Spleen (tissue), 11 donors: ENCODE measurements at regions not wholly inside any gene's neighbourhood (a gene's known extent, or its start where the extent isn't known, plus 50 kb on each side); places are given as distances from the start of the nearest gene placed in this dataset.
"Not testable (repeated sequence)": the region's sequence is repeated elsewhere in the genome, so short reads cannot be mapped to it uniquely, and the experiment has no call there.

ENCODE experiments used
- DNase-seq: peaks from one replicate; pipeline ENCODE4 v3.0.0-alpha.2; 2020
- H3K27ac ChIP-seq, 8 donors: fragments of 200-600 bp; sonication (generic) in 7 of 8; 1 replicate in 4 of 8; 2 replicates in 4 of 8; pipeline versions ENCODE4 v1.5.0 to v1.8.0; 2016 to 2021; ENCODE audit warnings: inconsistent platforms in 4 of 8, mild to moderate bottlenecking in 4 of 8, moderate library complexity in 1 of 8
- H3K27me3 ChIP-seq, 7 donors: fragments of 200-600 bp; sonication (generic) in 6 of 7; replicated peaks in 1 of 7; 1 replicate in 4 of 7; 2 replicates in 3 of 7; pipeline versions ENCODE4 v1.5.0 to v1.8.0; 2016 to 2021; ENCODE audit warnings: inconsistent platforms in 3 of 7, mild to moderate bottlenecking in 1 of 7
- H3K36me3 ChIP-seq, 6 donors: fragments of 200-600 bp; sonication (generic) in 5 of 6; 1 replicate in 4 of 6; 2 replicates in 2 of 6; pipeline versions ENCODE4 v1.5.0 to v1.8.0; 2016 to 2021; ENCODE audit warnings: inconsistent platforms in 2 of 6
- H3K4me1 ChIP-seq, 6 donors: fragments of 200-600 bp; sonication (generic) in 5 of 6; 1 replicate in 3 of 6; 2 replicates in 3 of 6; pipeline versions ENCODE4 v1.5.0 to v1.8.0; 2016 to 2021; ENCODE audit warnings: inconsistent platforms in 3 of 6
- H3K4me3 ChIP-seq, 8 donors: fragments of 200-600 bp; sonication (generic) in 7 of 8; 1 replicate in 4 of 8; 2 replicates in 4 of 8; pipeline versions ENCODE4 v1.5.0 to v1.8.0; 2016 to 2021; ENCODE audit warnings: inconsistent platforms in 4 of 8, mild to moderate bottlenecking in 4 of 8, moderate library complexity in 2 of 8
- H3K9me3 ChIP-seq, 8 donors: fragments of 200-600 bp; sonication (generic) in 7 of 8; 1 replicate in 4 of 8; 2 replicates in 4 of 8; pipeline versions ENCODE4 v1.5.0 to v1.8.0; 2016 to 2021; ENCODE audit warnings: inconsistent platforms in 4 of 8
- CTCF ChIP-seq, 11 experiments: fragments of 200-600 bp in 7 of 11; fragments of 450-650 bp in 4 of 11; sonication (generic) in 4 of 11; IDR thresholded peaks in 8 of 11; conservative IDR thresholded peaks in 3 of 11; 1 replicate in 7 of 11; 2 replicates in 4 of 11; pipeline versions ENCODE4 v1.4.0 to v1.8.0; 2016 to 2021; ENCODE audit warnings: antibody characterized with exemption in 11 of 11, inconsistent platforms in 4 of 11, mild to moderate bottlenecking in 1 of 11
- POLR2A ChIP-seq, 3 donors: fragments of 450-650 bp; IDR thresholded peaks; one replicate each; pipeline ENCODE4 v1.5.1; 2017; ENCODE audit warnings: antibody characterized with exemption in 3 of 3, mild to moderate bottlenecking in 1 of 3
- POLR2AphosphoS5 ChIP-seq, 3 donors: sonication (generic); formaldehyde crosslinking; IDR thresholded peaks; one replicate each; pipeline ENCODE4 v1.5.1; 2017; ENCODE audit warnings: antibody characterized with exemption in 3 of 3
- WGBS, 5 donors: extraction: QIAGEN DNeasy Blood & Tissue Kit in 3 of 5; methylation state at CpG; one replicate each; pipeline versions ENCODE4 v1.1.5 to v1.1.7; 2013 to 2018; 5-methylcytosine and 5-hydroxymethylcytosine counted together
- intact Hi-C: fragments of 100-400 bp; cut with DNase I; formaldehyde crosslinking; loops from one replicate; pipeline ENCODE4 v1.15.0; 2023; ENCODE audit warnings: low total_unique reads
- donor health status: healthy with polysubstance abuse.
- donor health status: DM: no; HTN: no; CAD: no; lungs with moderate emphysema.
- donor health status: DM: no; HTN: no; CAD: no.
- donor health status: Bipolar disorder and iron deficiency.
- donor health status: healthy.
- donor health status: DM: no; HTN: no; CAD: no.
- donor health status: DM: yes; HTN: yes; CAD: no.

GRCh38 chr10:30199376-30200016, 140.1 kb upstream of the JCAD start:
- Histone ChIP-seq H3K4me3 (no peak overlapping the region), H3K4me1 (no peaks in the 10 kb centered on the region), H3K27ac (no peak overlapping the region), H3K9me3 (peaks cover 0 to 18% (median 8%) of the 10 kb centered on the region in 8 donors), H3K27me3 (peaks cover 0 to 5% (median 0%) of the 10 kb centered on the region in 7 donors), H3K36me3 (no peaks in the 10 kb centered on the region)
- TF ChIP-seq POLR2A (IDR thresholded peaks at IDR 0.05) (no peak), POLR2AphosphoS5 (IDR thresholded peaks at IDR 0.05) (no peak), CTCF (IDR thresholded peaks at IDR 0.05 in 8 of 11, conservative IDR thresholded peaks at IDR 0.05 in 3 of 11) (no peak)
- WGBS, 5 donors = 69 to 78% (median 71%) methylated on average over 6 of the region's 6 CpGs
- no peak for DNase-seq
- intact Hi-C loops = no loop called here

- H3K27ac ChIP-seq = no peak overlapping the region
- no peaks in the 10 kb centered on the region for H3K4me1 ChIP-seq
- no peak overlapping the region for H3K4me3 ChIP-seq
- no peak for DNase-seq
- H3K27me3 ChIP-seq = peaks cover 0 to 5% (median 0%) of the 10 kb centered on the region in 7 donors
- TF ChIP-seq CTCF (IDR thresholded peaks at IDR 0.05 in 8 of 11, conservative IDR thresholded peaks at IDR 0.05 in 3 of 11) = no peak
- TF ChIP-seq POLR2A (IDR thresholded peaks at IDR 0.05) = no peak
- TF ChIP-seq POLR2AphosphoS5 (IDR thresholded peaks at IDR 0.05) = no peak
- H3K36me3 ChIP-seq = no peaks in the 10 kb centered on the region
- intact Hi-C loops = no loop called here
- WGBS, 5 donors = 86 to 97% (median 94%) methylated on average over 4 of the region's 4 CpGs
- no peaks in the 10 kb centered on the region for H3K9me3 ChIP-seq
Observed at GRCh38 chr10:30197186-30197585, 137.8 kb upstream of the JCAD start.

- DNase-seq, H3K27me3 ChIP-seq, H3K36me3 ChIP-seq, intact Hi-C loops, H3K9me3 ChIP-seq, H3K4me3 ChIP-seq, H3K27ac ChIP-seq, H3K4me1 ChIP-seq: not testable (repeated sequence)
- 59 to 83% (median 78%) methylated on average over 2 of the region's 2 CpGs for WGBS, 5 donors
Observed at GRCh38 chr10:30196559-30196958, 137.2 kb upstream of the JCAD start.

- Histone ChIP-seq H3K4me1 (peaks cover 0 to under 1% (median 0%) of the 10 kb centered on the region in 6 donors), H3K9me3 (no peaks in the 10 kb centered on the region), H3K27ac (no peak overlapping the region), H3K27me3 (peaks cover 0 to 4% (median 0%) of the 10 kb centered on the region in 7 donors), H3K36me3 (no peaks in the 10 kb centered on the region), H3K4me3 (no peak overlapping the region)
- TF ChIP-seq POLR2A (IDR thresholded peaks at IDR 0.05) = no peak
- no peak for TF ChIP-seq CTCF (IDR thresholded peaks at IDR 0.05 in 8 of 11, conservative IDR thresholded peaks at IDR 0.05 in 3 of 11)
- no peak for TF ChIP-seq POLR2AphosphoS5 (IDR thresholded peaks at IDR 0.05)
- intact Hi-C loops = no loop called here
- DNase-seq = no peak
- WGBS, 5 donors = 64 to 77% (median 71%) methylated on average over 5 of the region's 5 CpGs
Observed at GRCh38 chr10:30192846-30193608, 133.6 kb upstream of the JCAD start.
